Upper lobe of right lung (tissue), 1 donor: ENCODE measurements at regions not wholly inside any gene's neighbourhood (a gene's known extent, or its start where the extent isn't known, plus 50 kb on each side); places are given as distances from the start of the nearest gene placed in this dataset.

Experiments used
- ATAC-seq: fragments of 200-7000 bp; cut with Tn5 transposase; one replicate; pipeline ENCODE4 v1.9.1; 2020; ENCODE audit warnings: mild to moderate bottlenecking, moderate library complexity
- DNase-seq: peaks from one replicate; pipeline ENCODE4 v3.0.0-alpha.2; 2020
- H3K27ac ChIP-seq: fragments of 200-600 bp; one replicate; pipeline ENCODE4 v1.8.0; 2022
- H3K27me3 ChIP-seq: fragments of 200-600 bp; one replicate; pipeline ENCODE4 v1.8.0; 2022; ENCODE audit warnings: mild to moderate bottlenecking
- H3K36me3 ChIP-seq: fragments of 200-600 bp; one replicate; pipeline ENCODE4 v1.8.0; 2022
- H3K4me1 ChIP-seq: fragments of 200-600 bp; one replicate; pipeline ENCODE4 v1.8.0; 2022
- H3K4me3 ChIP-seq: fragments of 200-600 bp; one replicate; pipeline ENCODE4 v1.8.0; 2022; ENCODE audit warnings: mild to moderate bottlenecking
- H3K9me3 ChIP-seq: fragments of 200-600 bp; one replicate; pipeline ENCODE4 v1.8.0; 2022
- intact Hi-C: fragments of 100-400 bp; cut with DNase I; formaldehyde crosslinking; loops from one replicate; pipeline ENCODE4 v1.11.0; 2022
- TF ChIP-seq, protein P1 (sequence below): fragments of 200-600 bp; IDR thresholded peaks from one replicate; pipeline ENCODE4 v1.8.0; 2022; ENCODE audit warnings: antibody characterized with exemption
- donor health status: DM: no; HTN: yes; CAD: no; lungs with severe emphysema.

DNA sequence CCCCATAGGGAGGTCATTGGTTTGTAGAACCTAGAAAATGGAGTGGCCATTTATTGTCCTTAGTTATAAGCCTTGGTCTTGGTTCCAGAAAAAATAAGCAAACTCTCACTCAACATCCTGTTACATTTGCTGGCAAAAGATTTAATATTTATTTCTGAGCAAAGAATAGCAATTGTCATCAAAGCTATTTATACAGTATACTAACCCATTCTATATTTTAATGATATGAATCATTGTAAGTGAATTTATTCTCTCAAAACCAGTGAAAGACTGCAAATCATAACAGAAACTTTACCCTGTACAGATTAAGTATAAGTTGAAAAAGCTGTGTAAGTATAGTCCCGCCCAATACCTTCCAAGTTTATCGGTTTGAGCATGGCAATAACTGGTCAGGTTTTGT is 364.4 kb downstream of the CD109 start:
- Histone ChIP-seq H3K27ac (no peak overlapping the region), H3K27me3 (no peaks in the 10 kb centered on the region), H3K36me3 (no peaks in the 10 kb centered on the region), H3K4me3 (no peak overlapping the region), H3K9me3 (no peaks in the 10 kb centered on the region), H3K4me1 (no peaks in the 10 kb centered on the region)
- no peak for ATAC-seq
- TF ChIP-seq, protein P1, sequence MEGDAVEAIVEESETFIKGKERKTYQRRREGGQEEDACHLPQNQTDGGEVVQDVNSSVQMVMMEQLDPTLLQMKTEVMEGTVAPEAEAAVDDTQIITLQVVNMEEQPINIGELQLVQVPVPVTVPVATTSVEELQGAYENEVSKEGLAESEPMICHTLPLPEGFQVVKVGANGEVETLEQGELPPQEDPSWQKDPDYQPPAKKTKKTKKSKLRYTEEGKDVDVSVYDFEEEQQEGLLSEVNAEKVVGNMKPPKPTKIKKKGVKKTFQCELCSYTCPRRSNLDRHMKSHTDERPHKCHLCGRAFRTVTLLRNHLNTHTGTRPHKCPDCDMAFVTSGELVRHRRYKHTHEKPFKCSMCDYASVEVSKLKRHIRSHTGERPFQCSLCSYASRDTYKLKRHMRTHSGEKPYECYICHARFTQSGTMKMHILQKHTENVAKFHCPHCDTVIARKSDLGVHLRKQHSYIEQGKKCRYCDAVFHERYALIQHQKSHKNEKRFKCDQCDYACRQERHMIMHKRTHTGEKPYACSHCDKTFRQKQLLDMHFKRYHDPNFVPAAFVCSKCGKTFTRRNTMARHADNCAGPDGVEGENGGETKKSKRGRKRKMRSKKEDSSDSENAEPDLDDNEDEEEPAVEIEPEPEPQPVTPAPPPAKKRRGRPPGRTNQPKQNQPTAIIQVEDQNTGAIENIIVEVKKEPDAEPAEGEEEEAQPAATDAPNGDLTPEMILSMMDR = no peak
- intact Hi-C loops = no loop called here
- DNase-seq = no peak

DNA sequence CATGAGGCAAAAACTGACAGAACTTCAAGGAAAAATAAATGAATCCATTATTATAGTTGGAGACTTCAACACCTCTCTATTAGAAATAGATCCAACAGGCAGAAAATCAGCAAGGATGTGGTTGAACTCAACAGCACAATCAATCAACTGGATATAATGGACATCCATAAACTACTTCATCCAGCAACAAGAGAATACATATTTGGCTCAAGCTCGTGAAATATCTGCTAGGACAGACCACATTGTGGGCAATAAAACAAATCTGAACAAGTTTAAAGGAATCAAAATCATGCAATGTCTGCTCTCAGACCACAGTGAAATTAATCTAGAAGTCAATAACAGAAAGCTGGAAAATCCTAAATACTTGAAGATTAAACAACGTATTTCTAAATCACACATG is 362.6 kb downstream of the CD109 start:
- intact Hi-C loops = no loop called here
- Histone ChIP-seq H3K9me3 (no peaks in the 10 kb centered on the region), H3K27me3 (no peaks in the 10 kb centered on the region), H3K4me3 (no peak overlapping the region), H3K27ac (no peak overlapping the region), H3K36me3 (no peaks in the 10 kb centered on the region), H3K4me1 (no peaks in the 10 kb centered on the region)
- no peak for DNase-seq
- TF ChIP-seq, protein P1 = no peak
- ATAC-seq = no peak

- ATAC-seq (no peak), DNase-seq (no peak)
- Histone ChIP-seq H3K4me3 (no peak overlapping the region), H3K36me3 (no peaks in the 10 kb centered on the region), H3K9me3 (no peaks in the 10 kb centered on the region), H3K27me3 (no peaks in the 10 kb centered on the region), H3K4me1 (no peaks in the 10 kb centered on the region), H3K27ac (no peak overlapping the region)
- intact Hi-C loops = no loop called here
- TF ChIP-seq, protein P1 = no peak
Observed at GRCh38 chr6:74057326-74057725, 361.3 kb downstream of the CD109 start.

DNA sequence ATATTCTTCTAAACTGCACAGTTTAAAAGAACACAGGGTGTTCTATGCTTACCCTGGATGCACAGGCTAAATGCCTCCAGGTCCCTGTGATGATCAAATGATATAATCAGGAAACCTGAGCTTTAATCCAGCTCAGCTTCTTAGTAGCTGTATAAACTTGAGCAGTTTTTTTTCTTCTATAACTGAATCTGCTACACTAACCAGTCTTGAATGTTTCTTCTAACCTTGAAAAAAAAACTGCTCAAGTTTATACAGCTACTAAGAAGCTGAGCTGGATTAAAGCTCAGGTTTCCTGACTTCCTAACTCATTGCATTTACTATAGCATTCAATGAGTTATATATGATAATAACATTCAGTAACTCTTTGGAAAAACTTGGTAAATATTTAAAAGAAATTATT is 358.2 kb downstream of the CD109 start:
- intact Hi-C loops = no loop called here
- H3K27ac ChIP-seq = no peak overlapping the region
- no peaks in the 10 kb centered on the region for H3K9me3 ChIP-seq
- no peaks in the 10 kb centered on the region for H3K36me3 ChIP-seq
- TF ChIP-seq, protein P1 = no peak
- H3K27me3 ChIP-seq = no peaks in the 10 kb centered on the region
- ATAC-seq (no peak), DNase-seq (no peak)
- no peaks in the 10 kb centered on the region for H3K4me1 ChIP-seq
- H3K4me3 ChIP-seq = no peak overlapping the region

- TF ChIP-seq, protein P1 = no peak
- Histone ChIP-seq H3K27me3 (no peaks in the 10 kb centered on the region), H3K4me3 (no peak overlapping the region), H3K36me3 (no peaks in the 10 kb centered on the region), H3K27ac (no peak overlapping the region), H3K9me3 (no peaks in the 10 kb centered on the region), H3K4me1 (no peaks in the 10 kb centered on the region)
- ATAC-seq (no peak), DNase-seq (no peak)
- intact Hi-C loops = no loop called here
Observed at GRCh38 chr6:74050921-74051320, 354.9 kb downstream of the CD109 start.

GRCh38 chr6:74048387-74048786 is 352.4 kb downstream of the CD109 start:
- Histone ChIP-seq H3K36me3 (no peaks in the 10 kb centered on the region), H3K4me3 (no peak overlapping the region), H3K27ac (no peak overlapping the region), H3K27me3 (no peaks in the 10 kb centered on the region), H3K4me1 (no peaks in the 10 kb centered on the region), H3K9me3 (no peaks in the 10 kb centered on the region)
- intact Hi-C loops = no loop called here
- DNase-seq (no peak), ATAC-seq (no peak)
- TF ChIP-seq, protein P1 = no peak
